Urinary bladder (tissue), 4 donors: ENCODE measurements at regions not wholly inside any gene's neighbourhood (a gene's known extent, or its start where the extent isn't known, plus 50 kb on each side); places are given as distances from the start of the nearest gene placed in this dataset. TPM values are rescaled to one million over a fixed set of nuclear protein-coding genes. Genes with fewer than 3 reads are reported as not detected.

ENCODE experiments used
- DNase-seq: peaks from one replicate; pipeline ENCODE4 v3.0.0-alpha.2; 2015; ENCODE audit errors: extremely low spot score
- H3K27ac ChIP-seq: one replicate; pipeline ENCODE4 v1.5.1; 2013; ENCODE audit warnings: low read depth, mild to moderate bottlenecking, moderate library complexity
- H3K36me3 ChIP-seq: one replicate; pipeline ENCODE4 v1.6.1; 2013; ENCODE audit warnings: mild to moderate bottlenecking, moderate library complexity; ENCODE audit not compliant: insufficient read depth
- H3K4me1 ChIP-seq: one replicate; pipeline ENCODE4 v1.6.1; 2013; ENCODE audit warnings: mild to moderate bottlenecking, moderate library complexity; ENCODE audit not compliant: insufficient read depth
- H3K4me3 ChIP-seq: one replicate; pipeline ENCODE4 v1.5.1; 2013; ENCODE audit warnings: low read depth, low read length
- WGBS: extraction: QIAGEN DNeasy Blood & Tissue Kit; methylation state at CpG from one replicate; pipeline ENCODE4 v1.1.7; 2013; 5-methylcytosine and 5-hydroxymethylcytosine counted together
- small RNA-seq: library from RNA; depleted of rRNA; stranded (forward); fragments of <200 nt; gene quantifications from one replicate; pipeline ENCODE3, GENCODE V24; 2014
- donor health status: healthy with polysubstance abuse.
- donor health status: healthy.

DNA sequence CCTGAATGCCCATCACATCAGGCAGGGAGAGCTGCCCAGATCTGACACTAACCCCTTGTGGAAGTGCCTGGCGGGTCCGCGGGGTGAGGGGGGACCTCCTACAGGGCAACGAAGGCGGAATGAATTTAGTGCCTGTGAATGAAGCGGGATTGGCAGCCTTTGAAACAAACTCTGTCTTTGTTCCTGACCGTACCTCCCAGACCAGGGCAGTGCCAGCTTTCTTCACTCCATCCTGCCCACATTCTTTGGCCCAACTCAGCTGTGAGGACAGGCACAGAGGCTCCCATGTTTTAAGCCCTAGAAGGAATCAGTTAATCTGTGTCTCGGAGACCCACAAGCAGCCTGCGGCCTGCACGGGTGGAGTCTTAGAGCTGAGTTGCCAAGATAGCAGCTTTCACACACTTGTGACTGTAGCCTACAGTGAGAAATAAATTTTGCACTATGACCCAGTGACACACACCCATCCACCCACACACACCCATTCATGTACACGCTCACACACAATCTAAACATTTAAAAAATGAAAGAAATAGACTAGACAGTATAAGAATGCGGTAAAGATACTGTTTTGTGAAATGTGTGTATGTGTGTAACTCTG, 60.1 kb upstream of the USP24 start:
- H3K27ac ChIP-seq: no peak overlapping the region
- DNase-seq: no peak
- H3K36me3 ChIP-seq: no peaks in the 10 kb centered on the region
- 60% methylated on average over 12 of the region's 12 CpGs for WGBS
- no peak overlapping the region for H3K4me3 ChIP-seq
- no peaks in the 10 kb centered on the region for H3K4me1 ChIP-seq

- WGBS: 79% methylated on average over 4 of the region's 4 CpGs
- H3K4me1 ChIP-seq: no peaks in the 10 kb centered on the region
- H3K36me3 ChIP-seq: no peaks in the 10 kb centered on the region
Observed at GRCh38 chr1:55272994-55273393, 57.8 kb upstream of the USP24 start.

More at GRCh38 chr1:55272994-55273393, 57.8 kb upstream of the USP24 start:
- no peak overlapping the region for H3K4me3 ChIP-seq
- no peak overlapping the region for H3K27ac ChIP-seq
- no peak for DNase-seq

Small RNAs in the stretch of these regions (small RNA-seq; reads per million reads assigned to genes)
- gene RF00019: not detected
- not detected for gene RNU6-830P
